Suppressor macrophage treated with lipopolysaccharide for 4 hours (primary cell): ENCODE measurements at regions not wholly inside any gene's neighbourhood (a gene's known extent, or its start where the extent isn't known, plus 50 kb on each side); places are given as distances from the start of the nearest gene placed in this dataset.

ENCODE experiments used
- DNase-seq: peaks from one replicate; pipeline ENCODE4 v3.0.0-alpha.2; 2020

DNA sequence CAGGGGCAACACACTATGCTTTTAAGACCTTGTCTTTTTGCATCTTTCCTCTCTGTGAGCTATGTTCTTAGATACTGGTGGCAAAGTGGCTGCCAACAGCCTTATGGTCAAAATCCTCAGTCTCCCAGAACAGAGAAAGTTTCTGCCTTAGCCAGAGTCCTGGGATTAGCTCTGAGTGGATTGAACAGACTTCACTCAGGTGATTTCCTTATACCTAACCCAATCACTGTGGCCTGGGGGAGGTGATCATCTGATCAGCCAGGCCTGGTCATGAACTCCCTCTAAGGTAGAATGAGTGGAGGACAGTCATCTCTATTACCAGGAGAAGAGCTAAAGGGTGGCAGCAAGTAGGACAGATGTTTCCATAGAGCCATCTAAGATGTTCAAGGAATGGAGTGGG is 218.5 kb upstream of the E2F8 start:
- DNase-seq: no peak

GRCh38 chr11:19458721-19459120 is 218.0 kb upstream of the E2F8 start:
- no peak for DNase-seq

- DNase-seq: no peak
Measured at GRCh38 chr11:19458231-19458630, 217.5 kb upstream of the E2F8 start.

- no peak for DNase-seq
Measured at GRCh38 chr11:19455731-19456130, 215.0 kb upstream of the E2F8 start.

DNA sequence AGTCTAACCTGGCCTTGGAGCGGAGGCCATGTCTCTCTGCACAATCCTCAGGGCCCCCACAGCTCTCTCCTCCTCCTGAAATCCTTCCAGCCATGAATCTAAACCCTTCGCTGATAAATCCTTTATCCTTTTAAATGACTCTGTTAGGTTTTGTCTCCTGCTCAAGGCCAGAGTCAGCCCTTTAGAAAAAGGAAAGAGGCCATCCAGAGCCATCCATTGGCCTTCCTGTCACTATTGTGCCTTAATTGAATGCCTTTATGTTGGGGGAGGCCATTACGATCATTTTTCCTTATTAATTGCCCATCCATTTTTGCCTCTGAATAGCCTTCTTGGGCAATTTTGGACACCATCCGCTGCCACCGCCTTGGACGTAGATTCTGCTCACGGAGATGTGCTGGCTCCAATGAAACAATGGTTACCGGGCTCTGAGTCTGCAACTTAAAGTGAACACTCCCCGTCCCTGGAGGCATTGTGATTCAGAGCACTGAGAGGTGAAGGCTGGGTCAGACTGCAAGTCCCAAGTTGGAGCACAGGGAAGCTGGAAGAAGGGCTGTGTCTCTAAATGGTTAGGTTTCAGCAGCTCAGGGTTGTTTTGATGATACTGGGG is 213.0 kb upstream of the E2F8 start:
- DNase-seq: no peak

DNA sequence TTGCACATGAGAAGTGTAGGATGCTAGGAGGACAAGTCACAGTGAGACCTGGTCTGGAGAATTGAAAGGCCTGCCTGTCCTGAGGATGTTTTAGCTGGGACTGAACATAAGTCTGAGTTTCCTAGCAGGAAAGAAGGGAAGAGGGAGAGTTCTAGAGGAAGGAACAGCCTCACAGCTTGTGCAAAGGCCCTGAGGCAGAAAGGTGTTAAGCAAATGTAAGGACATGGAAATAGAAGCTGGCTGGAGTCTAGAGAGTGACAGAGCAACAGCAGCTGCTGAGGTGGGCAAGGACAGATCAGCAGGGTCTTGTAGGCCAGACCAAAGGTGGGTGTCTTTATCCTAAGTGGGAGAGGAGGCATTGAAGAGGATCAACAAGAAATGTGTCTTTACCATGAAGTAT is 210.9 kb upstream of the E2F8 start:
- DNase-seq: no peak

- DNase-seq: no peak
Measured at GRCh38 chr11:19450282-19450681, 209.5 kb upstream of the E2F8 start.

- no peak for DNase-seq
Measured at GRCh38 chr11:19448651-19449050, 207.9 kb upstream of the E2F8 start.

DNA sequence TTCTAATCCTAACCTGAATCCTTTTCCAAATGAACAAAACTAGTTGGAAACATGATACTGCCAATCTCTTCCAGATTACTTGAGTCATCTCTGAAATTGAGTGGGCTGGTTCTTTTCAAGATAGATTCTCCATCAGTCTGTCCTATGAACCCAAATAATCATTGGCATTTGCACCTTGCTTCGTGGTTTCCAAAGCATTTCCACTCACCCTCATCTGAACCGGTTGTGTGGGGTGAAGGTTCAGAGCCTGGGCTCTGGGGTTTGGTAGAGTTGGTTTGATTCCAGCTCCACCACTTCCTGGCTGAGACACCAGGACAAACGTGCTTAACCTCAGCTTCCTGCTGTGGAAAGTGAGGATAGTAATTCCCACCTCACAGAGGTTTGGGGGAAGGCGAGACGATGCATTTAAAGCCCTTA is 206.4 kb upstream of the E2F8 start:
- DNase-seq: no peak

GRCh38 chr11:19445771-19446170 is 205.0 kb upstream of the E2F8 start:
- no peak for DNase-seq

- no peak for DNase-seq
Measured at GRCh38 chr11:19444231-19444630, 203.5 kb upstream of the E2F8 start.

DNA sequence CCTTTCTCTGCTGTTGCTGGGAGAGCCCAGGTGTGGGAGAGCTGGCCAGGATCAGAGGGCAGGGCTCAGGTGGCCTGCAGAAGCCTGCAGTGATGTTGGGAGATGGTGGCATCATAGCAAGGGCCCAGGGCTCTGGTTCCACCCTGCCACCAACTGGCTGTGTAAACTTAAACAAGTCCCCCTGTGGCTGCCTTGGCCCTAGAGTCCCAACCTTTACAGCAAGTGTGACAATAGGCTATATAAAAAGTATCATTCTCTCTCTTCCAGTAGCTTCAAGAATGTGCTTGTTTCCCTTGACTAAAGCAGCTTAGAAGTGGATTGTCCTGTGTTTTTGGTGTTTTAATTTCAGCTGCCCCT is 201.8 kb upstream of the E2F8 start:
- DNase-seq: no peak

DNA sequence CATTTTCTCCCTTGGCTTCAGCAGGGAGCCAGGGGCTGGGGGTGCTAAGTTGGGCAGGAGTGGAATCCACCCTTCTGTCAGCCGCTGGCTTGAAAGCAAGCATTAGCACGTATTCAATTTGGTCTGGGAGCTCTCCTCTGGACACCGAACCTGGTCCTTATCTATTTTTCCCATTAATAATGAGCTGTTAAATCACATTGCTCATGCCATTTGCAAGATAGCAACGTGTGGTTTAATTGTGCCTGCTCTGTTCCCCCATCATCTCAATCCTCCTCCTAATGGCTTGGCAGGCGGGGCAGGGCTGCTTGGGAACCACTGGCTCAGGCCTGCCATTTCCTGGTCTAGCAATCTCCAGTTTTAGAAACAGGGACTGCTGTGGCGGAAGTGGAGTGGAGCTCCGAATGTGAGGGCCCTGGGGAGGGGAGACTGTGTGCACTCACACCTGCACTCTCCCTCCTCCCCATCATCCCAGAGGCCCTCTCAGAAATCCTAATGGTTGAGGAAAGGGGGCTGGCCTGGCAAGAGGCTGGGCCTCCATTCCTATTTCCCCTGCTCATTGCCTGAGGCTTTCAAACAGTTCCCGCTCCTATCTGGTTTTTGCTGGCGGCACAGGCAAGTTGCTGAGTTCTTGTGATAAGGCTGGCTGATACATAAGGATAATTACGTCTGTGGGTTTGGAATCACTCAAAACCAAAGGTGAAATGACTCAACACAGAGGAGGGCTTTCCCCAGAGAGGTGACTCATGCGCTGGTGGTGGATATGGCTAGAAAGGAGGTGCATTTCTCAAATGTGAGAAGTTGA is 201.2 kb upstream of the E2F8 start:
- no peak for DNase-seq

GRCh38 chr11:19441288-19441687 is 200.5 kb upstream of the E2F8 start:
- no peak for DNase-seq

- no peak for DNase-seq
Measured at GRCh38 chr11:19437760-19438159, 197.0 kb upstream of the E2F8 start.

- DNase-seq: peak; percentile 11
Measured at GRCh38 chr11:19436932-19437331, 196.2 kb upstream of the E2F8 start.

DNA sequence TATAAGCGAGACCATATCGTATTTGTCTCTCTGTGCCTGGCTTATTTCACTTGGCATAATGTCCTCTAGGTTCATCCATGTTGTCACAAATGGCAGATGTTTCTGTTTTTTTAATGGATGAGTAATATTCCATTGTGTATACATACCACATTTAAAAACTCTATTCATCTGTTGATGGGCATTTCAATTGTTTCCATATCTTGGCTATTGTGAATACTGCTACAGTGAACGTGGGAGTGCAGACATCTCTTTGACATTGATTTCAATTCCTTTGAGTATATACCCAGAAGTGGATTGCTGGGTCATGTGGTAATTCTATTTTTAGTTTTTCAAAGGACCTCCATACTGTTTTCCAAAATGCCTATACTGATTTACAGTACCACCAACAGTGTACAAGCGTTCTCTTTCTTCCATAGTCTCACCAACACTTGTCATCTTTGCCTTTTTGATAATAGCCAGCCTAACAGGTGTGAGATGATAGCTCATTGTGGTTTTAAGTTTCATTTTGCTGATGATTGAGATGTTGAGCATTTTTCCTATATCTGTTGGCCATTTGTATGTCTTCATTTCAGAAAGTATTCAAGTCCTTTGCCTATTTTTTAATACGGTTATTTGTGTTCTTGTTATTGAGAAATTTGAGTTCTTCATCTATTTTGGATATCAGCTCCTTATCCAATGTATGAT is 194.7 kb upstream of the E2F8 start:
- DNase-seq: no peak

DNA sequence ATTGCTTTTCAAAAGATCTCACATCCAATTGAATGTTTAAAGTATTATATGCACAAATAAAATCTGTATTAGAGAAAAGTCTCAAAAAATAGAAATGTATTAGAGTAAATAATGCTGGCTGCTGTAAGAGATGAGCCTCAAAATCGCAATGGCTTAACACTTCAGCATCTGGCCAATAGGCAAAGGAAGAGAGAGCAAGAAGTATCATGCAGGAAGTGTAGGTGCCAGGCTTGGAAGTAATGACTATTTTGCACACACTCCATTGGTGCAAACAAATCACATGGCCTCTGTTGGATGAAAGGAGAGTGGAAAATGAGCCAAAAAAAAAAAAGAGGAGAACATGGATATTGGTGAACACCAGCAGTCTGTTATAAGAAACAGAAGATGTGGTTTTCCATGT is 193.0 kb upstream of the E2F8 start:
- DNase-seq: no peak

- DNase-seq: peak; percentile 5
Measured at GRCh38 chr11:19433367-19433766, 192.6 kb upstream of the E2F8 start.

DNA sequence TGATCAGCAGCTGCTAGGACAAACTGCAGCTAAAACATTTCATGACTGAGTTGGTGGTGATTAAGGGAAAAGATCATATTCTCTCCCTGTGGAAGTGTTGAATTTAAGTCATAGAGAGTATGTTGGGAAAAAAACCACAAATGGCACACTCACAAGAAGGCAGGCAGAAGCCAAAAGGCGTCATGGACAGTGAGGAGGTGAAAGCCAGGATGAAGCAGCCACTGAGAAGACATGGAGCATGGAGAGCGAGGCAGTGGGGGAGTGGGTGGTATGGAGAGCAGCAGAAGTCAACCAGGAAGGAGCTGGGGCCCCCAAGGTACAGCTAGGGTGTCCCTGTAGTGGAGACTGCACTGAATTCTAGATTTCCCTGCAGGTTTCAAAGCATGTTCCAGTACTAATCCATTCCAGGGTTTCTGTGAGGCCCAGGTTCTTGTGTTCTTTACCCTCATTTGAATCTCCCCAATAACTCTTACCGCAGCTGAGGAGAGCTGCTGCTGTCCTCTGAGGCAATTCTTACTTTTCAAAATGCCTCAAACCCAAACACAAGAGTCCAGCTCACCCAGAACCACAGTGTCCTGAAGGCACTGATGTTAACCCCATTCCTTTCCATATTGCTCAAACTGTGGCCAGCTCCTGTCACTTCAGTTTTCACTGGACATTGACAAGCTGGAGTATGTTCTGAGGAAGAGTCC is 191.8 kb upstream of the E2F8 start:
- no peak for DNase-seq

DNA sequence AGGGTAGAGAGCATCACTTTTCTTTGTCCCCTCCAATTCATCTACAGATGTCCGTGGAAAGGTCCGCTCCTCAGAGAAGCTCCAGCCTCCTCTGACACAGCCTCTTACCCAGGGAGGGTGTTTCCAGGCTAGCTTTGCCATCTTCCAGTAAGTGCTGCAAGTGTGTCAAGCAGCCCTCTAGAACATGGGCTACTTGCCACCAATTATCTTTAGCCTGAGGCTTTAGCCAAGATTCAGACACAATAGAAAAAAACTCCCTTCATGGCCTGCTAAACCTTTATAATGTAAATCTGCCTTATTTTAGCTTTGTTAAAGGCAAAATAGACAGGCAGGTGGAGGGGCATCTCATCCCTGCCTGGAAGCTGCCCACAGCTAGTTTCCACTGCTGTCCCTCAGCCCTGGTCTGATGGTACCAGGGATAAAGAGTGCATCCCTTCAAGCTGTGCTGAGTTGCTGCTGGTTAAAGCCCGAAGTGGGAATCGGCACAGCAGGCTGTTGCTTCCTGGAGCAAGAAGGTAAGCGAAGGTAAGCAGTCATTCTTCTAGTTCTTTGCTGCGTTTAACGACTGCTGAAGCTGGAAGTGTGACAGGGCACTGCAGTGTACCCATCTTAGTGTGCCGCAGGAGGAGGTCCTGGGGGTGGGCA is 190.1 kb upstream of the E2F8 start:
- no peak for DNase-seq

GRCh38 chr11:19430346-19430745 is 189.6 kb upstream of the E2F8 start:
- no peak for DNase-seq

GRCh38 chr11:19429108-19429760 is 188.5 kb upstream of the E2F8 start:
- DNase-seq: no peak
